ENCODE measurements at regions not wholly inside any gene's neighbourhood (a gene's known extent, or its start where the extent isn't known, plus 50 kb on each side); places are given as distances from the start of the nearest gene placed in this dataset.

DNA sequence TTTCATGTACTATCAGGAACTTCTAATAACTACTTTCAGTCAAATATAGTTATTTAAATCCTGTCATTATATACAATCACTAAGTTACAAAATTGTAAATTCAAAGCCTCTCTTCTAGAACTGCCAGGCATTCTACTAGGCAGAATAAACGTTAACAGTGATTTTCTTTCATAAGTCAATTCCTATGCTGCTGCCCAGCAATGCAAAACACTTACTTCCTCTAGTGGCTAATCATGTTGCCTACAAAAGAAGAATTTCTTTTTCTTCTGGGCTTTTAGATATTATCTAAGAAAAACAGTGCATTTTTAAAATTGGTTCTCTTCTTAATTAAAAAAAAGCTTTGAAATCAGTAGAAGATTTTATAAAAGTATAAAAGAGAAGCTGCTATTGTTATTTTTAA, 509.8 kb upstream of the ADAMTS5 start:
- H3K4me3 ChIP-seq = no peak overlapping the region
- in situ Hi-C loops (cut with MboI) (no loop called here), intact Hi-C loops (cut with micrococcal nuclease) (no loop called here)
- WGBS (ENCODE audit: insufficient coverage, low coverage, missing lambda C conversion rate) = 0% methylated on average over 1 of the region's 1 CpG
- ChIA-PET CTCF (ENCODE audit: low intra/inter-chr PET ratio) (no interaction called here), POLR2A (no interaction called here)
- DNase-seq (ENCODE audit: extremely low read depth in 1 of 4, low spot score in 3 of 4) (no peak), FAIRE-seq (no peak), ATAC-seq (no peak)
- H3K27ac ChIP-seq (ENCODE audit: extremely low read depth, low read depth, low read length) = no peak overlapping the region
- BruUV-seq (replicated peaks) = no TSS peak
- no peaks in the 10 kb centered on the region for H3K9me3 ChIP-seq (replicated peaks; ENCODE audit: control insufficient read depth, insufficient read depth, low read depth, low read length)
- H3K4me1 ChIP-seq (replicated peaks in 1 of 2; ENCODE audit: control insufficient read depth in 2 of 2, insufficient read depth in 2 of 2, low read length in 2 of 2) = no peaks in the 10 kb centered on the region
- H3K9me1 ChIP-seq (ENCODE audit: control insufficient read depth, insufficient read depth, low read length) = no peaks in the 10 kb centered on the region
- no peaks in the 10 kb centered on the region for H3K36me3 ChIP-seq (ENCODE audit: control insufficient read depth, insufficient read depth, low read length)
- no peaks in the 10 kb centered on the region for H3K27me3 ChIP-seq (ENCODE audit: control insufficient read depth in 2 of 2, insufficient read depth in 2 of 2, low read length in 2 of 2)
- H2AFZ ChIP-seq (ENCODE audit: low read depth, low read length) = no peak overlapping the region
- no peak overlapping the region for H3K4me2 ChIP-seq (ENCODE audit: insufficient read depth, low read length)
- TF ChIP-seq, protein P1, sequence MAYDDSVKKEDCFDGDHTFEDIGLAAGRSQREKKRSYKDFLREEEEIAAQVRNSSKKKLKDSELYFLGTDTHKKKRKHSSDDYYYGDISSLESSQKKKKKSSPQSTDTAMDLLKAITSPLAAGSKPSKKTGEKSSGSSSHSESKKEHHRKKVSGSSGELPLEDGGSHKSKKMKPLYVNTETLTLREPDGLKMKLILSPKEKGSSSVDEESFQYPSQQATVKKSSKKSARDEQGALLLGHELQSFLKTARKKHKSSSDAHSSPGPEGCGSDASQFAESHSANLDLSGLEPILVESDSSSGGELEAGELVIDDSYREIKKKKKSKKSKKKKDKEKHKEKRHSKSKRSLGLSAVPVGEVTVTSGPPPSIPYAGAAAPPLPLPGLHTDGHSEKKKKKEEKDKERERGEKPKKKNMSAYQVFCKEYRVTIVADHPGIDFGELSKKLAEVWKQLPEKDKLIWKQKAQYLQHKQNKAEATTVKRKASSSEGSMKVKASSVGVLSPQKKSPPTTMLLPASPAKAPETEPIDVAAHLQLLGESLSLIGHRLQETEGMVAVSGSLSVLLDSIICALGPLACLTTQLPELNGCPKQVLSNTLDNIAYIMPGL (CRISPR knock-in tag; IDR thresholded peaks at IDR 0.05) = no peak
- no peak for TF ChIP-seq KAT2B (IDR thresholded peaks at IDR 0.05; ENCODE audit: low read depth, low read length)
- TF ChIP-seq SP1 (CRISPR knock-in tag; IDR thresholded peaks at IDR 0.05) = no peak
- TF ChIP-seq, protein P2, sequence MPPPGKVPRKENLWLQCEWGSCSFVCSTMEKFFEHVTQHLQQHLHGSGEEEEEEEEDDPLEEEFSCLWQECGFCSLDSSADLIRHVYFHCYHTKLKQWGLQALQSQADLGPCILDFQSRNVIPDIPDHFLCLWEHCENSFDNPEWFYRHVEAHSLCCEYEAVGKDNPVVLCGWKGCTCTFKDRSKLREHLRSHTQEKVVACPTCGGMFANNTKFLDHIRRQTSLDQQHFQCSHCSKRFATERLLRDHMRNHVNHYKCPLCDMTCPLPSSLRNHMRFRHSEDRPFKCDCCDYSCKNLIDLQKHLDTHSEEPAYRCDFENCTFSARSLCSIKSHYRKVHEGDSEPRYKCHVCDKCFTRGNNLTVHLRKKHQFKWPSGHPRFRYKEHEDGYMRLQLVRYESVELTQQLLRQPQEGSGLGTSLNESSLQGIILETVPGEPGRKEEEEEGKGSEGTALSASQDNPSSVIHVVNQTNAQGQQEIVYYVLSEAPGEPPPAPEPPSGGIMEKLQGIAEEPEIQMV (tag; conservative IDR thresholded peaks at IDR 0.05; ENCODE audit: low read depth) = no peak
- TF ChIP-seq, protein P3, sequence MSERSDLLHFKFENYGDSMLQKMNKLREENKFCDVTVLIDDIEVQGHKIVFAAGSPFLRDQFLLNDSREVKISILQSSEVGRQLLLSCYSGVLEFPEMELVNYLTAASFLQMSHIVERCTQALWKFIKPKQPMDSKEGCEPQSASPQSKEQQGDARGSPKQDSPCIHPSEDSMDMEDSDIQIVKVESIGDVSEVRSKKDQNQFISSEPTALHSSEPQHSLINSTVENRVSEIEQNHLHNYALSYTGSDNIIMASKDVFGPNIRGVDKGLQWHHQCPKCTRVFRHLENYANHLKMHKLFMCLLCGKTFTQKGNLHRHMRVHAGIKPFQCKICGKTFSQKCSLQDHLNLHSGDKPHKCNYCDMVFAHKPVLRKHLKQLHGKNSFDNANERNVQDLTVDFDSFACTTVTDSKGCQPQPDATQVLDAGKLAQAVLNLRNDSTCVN (CRISPR knock-in tag; IDR thresholded peaks at IDR 0.05) = no peak
- no peak for TF ChIP-seq NCOA2 (IDR thresholded peaks at IDR 0.05; ENCODE audit: partially characterized antibody in 2 of 2)
- no peak for TF ChIP-seq TFE3 (CRISPR knock-in tag; IDR thresholded peaks at IDR 0.05)
- H4K20me1 ChIP-seq (replicated peaks; ENCODE audit: control insufficient read depth, insufficient read depth, low read length) = no peaks in the 10 kb centered on the region
- H3K79me2 ChIP-seq (ENCODE audit: control insufficient read depth, insufficient read depth, low read length) = no peaks in the 10 kb centered on the region
- no peak overlapping the region for H3K9ac ChIP-seq (ENCODE audit: insufficient read depth in 1 of 2, low read depth in 2 of 2, low read length in 2 of 2)
